Bronchial epithelial cell (primary cell): ENCODE measurements at regions not wholly inside any gene's neighbourhood (a gene's known extent, or its start where the extent isn't known, plus 50 kb on each side); places are given as distances from the start of the nearest gene placed in this dataset.

Experiments used
- DNase-seq: peaks from one replicate; pipeline ENCODE4 v3.0.0-alpha.2; 2010; ENCODE audit warnings: low read depth
- FAIRE-seq: peaks from 2 replicates; lab custom pipeline; 2011; peaks lifted over from hg19 to GRCh38; lab: Jason Lieb, UNC
- H3K27me3 ChIP-seq: 2 replicates; pipeline ENCODE4 v1.5.1; 2011; ENCODE audit warnings: low read length; ENCODE audit not compliant: control insufficient read depth, insufficient read depth
- H3K36me3 ChIP-seq: 2 replicates; pipeline ENCODE4 v1.5.1; 2011; ENCODE audit warnings: low read length; ENCODE audit not compliant: control insufficient read depth, insufficient read depth
- H3K4me3 ChIP-seq: 2 replicates; pipeline ENCODE4 v1.5.1; 2011; ENCODE audit warnings: mild to moderate bottlenecking, low read depth, low read length, control low read depth
- CTCF ChIP-seq: IDR thresholded peaks from 2 replicates; pipeline ENCODE4 v1.5.1; 2011; ENCODE audit warnings: mild to moderate bottlenecking, moderate library complexity, low read length, control low read depth, inconsistent platforms; ENCODE audit not compliant: insufficient read depth, severe bottlenecking

- FAIRE-seq: no peak
These were observed 850.2 kb upstream of the SLIT2 start for GRCh38 chr4:19401301-19402080.

DNA sequence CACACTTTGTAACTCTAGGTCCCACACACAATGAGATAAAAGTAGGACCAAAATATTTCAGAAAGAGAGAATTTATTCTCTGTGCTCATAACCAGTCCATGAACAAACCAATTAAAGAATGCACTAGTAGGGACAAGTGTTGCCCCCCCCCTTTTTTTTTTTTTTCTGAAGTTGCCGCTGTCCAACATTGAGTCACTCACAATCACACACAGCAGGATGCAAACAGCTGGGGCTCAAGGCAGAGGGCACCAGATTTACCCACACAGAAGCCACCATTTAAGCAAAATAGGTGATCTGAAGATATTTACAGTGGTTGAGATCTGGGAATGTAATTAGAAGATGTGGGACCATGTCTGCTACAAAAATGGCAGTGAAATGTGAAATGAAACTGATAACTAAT is 850.9 kb upstream of the SLIT2 start:
- no peak for DNase-seq
- H3K27me3 ChIP-seq: no peaks in the 10 kb centered on the region
- TF ChIP-seq CTCF: no peak
- no peak overlapping the region for H3K4me3 ChIP-seq
- no peaks in the 10 kb centered on the region for H3K36me3 ChIP-seq
- FAIRE-seq: no peak

More at GRCh38 chr4:19401301-19402080, 850.2 kb upstream of the SLIT2 start:
- TF ChIP-seq CTCF: no peak
- Histone ChIP-seq H3K36me3 (no peaks in the 10 kb centered on the region), H3K27me3 (no peaks in the 10 kb centered on the region), H3K4me3 (no peak overlapping the region)
- no peak for DNase-seq

GRCh38 chr4:19399001-19399400 is 852.7 kb upstream of the SLIT2 start:
- DNase-seq (peak; percentile 27), FAIRE-seq (no peak)
- Histone ChIP-seq H3K36me3 (no peaks in the 10 kb centered on the region), H3K4me3 (no peak overlapping the region), H3K27me3 (no peaks in the 10 kb centered on the region)
- no peak for TF ChIP-seq CTCF

- no peak for TF ChIP-seq CTCF
- no peak for DNase-seq
- H3K4me3 ChIP-seq: no peak overlapping the region
- no peaks in the 10 kb centered on the region for H3K36me3 ChIP-seq
- no peaks in the 10 kb centered on the region for H3K27me3 ChIP-seq
- FAIRE-seq: no peak
These were observed 864.9 kb upstream of the SLIT2 start for GRCh38 chr4:19386786-19387185.

GRCh38 chr4:19382993-19383756 is 868.5 kb upstream of the SLIT2 start:
- no peak for TF ChIP-seq CTCF
- no peak overlapping the region for H3K4me3 ChIP-seq
- no peak for FAIRE-seq

More at GRCh38 chr4:19382993-19383756, 868.5 kb upstream of the SLIT2 start:
- Histone ChIP-seq H3K36me3 (no peaks in the 10 kb centered on the region), H3K27me3 (no peaks in the 10 kb centered on the region)
- DNase-seq: peak; percentile 49
